ENCODE measurements at regions not wholly inside any gene's neighbourhood (a gene's known extent, or its start where the extent isn't known, plus 50 kb on each side); places are given as distances from the start of the nearest gene placed in this dataset.

DNA sequence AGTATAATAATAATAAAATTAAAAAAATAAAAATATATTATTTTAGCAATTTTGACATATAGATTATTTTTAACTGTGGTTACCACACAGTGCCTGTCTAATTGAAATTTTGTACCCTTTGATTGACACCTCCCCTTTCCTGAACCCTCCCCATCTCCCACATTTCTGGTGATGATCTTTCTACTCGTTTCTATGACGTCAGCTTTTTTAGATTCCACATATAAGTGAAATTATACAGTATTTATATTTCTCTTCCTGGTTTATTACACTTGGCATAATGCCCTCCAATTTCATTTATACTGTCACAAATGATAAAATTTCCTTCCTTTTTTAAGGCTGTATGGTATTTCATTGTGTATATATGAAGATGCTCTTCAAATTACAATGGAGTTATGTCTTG, 258.1 kb upstream of the PTCHD4 start:
- Mint-ChIP-seq H3K27me3 (no peaks in the 10 kb centered on the region), H3K4me1 (no peaks in the 10 kb centered on the region), H3K36me3 (no peaks in the 10 kb centered on the region), H3K9me3 (peaks cover 0 to 16% (median 10%) of the 10 kb centered on the region in 3 donors), H3K4me3 (no peak overlapping the region), H3K27ac (no peak overlapping the region)
- Histone ChIP-seq H3K9me3 (no peaks in the 10 kb centered on the region), H3K36me3 (ENCODE audit: control insufficient read depth in 2 of 2, extremely low read depth in 1 of 2, insufficient read depth in 1 of 2, low read length in 1 of 2) (no peaks in the 10 kb centered on the region), H3K4me3 (ENCODE audit: control insufficient read depth in 1 of 2, extremely low read depth in 1 of 2, low read length in 1 of 2) (no peak overlapping the region), H3K4me1 (ENCODE audit: control insufficient read depth in 1 of 2, extremely low read depth in 1 of 2, insufficient read depth in 2 of 2, low read length in 2 of 2) (no peaks in the 10 kb centered on the region), H3K27me3 (replicated peaks in 1 of 2; ENCODE audit: control insufficient read depth in 2 of 2, extremely low read depth in 1 of 2, insufficient read depth in 2 of 2, low read length in 1 of 2) (no peaks in the 10 kb centered on the region), H3K27ac (ENCODE audit: low read length) (no peak overlapping the region)
- ATAC-seq (replicated peaks in 1 of 4) (no peak), DNase-seq (no peak)
- WGBS (ENCODE audit: insufficient coverage): no CpG with 5 or more reads among the region's 2 CpGs
- ChIA-PET POLR2A (no interaction called here), CTCF (no interaction called here)

DNA sequence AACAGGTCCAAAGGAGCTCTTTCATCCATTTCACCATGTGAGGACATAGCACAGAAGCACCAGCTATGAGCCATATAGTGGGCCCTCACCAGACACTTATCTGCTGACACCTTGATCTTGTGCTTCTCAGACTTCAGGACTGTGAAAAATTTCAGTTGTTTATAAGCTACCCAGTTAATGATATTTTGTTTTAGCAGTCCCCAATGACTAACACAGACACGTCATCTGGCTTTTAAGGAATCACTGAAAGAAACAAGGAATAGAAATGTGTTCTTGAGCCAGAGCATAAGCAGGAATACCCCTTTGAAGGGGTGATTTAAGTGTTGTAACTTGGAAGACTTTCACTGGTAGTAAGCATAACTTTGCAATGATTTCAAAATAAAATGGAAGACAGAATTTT, 214.7 kb upstream of the PTCHD4 start:
- no peaks in the 10 kb centered on the region for H3K36me3 Mint-ChIP-seq
- Histone ChIP-seq H3K4me1 (ENCODE audit: control insufficient read depth in 1 of 2, extremely low read depth in 1 of 2, insufficient read depth in 2 of 2, low read length in 2 of 2) (no peaks in the 10 kb centered on the region), H3K36me3 (ENCODE audit: control insufficient read depth in 2 of 2, extremely low read depth in 1 of 2, insufficient read depth in 1 of 2, low read length in 1 of 2) (no peaks in the 10 kb centered on the region), H3K27me3 (replicated peaks in 1 of 2; ENCODE audit: control insufficient read depth in 2 of 2, extremely low read depth in 1 of 2, insufficient read depth in 2 of 2, low read length in 1 of 2) (no peaks in the 10 kb centered on the region), H3K27ac (ENCODE audit: low read length) (no peak overlapping the region), H3K9me3 (no peaks in the 10 kb centered on the region), H3K4me3 (ENCODE audit: control insufficient read depth in 1 of 2, extremely low read depth in 1 of 2, low read length in 1 of 2) (no peak overlapping the region)
- ATAC-seq (replicated peaks in 1 of 4): no peak
- ChIA-PET POLR2A (no interaction called here), CTCF (no interaction called here)
- no CpG with 5 or more reads among the region's 1 CpG for WGBS (ENCODE audit: insufficient coverage)
- no peaks in the 10 kb centered on the region for H3K4me1 Mint-ChIP-seq
- no peak overlapping the region for H3K27ac Mint-ChIP-seq
- H3K9me3 Mint-ChIP-seq: peaks cover 4 to 8% (median 7%) of the 10 kb centered on the region in 3 donors
- no peaks in the 10 kb centered on the region for H3K27me3 Mint-ChIP-seq
- DNase-seq: no peak
- H3K4me3 Mint-ChIP-seq: no peak overlapping the region

DNA sequence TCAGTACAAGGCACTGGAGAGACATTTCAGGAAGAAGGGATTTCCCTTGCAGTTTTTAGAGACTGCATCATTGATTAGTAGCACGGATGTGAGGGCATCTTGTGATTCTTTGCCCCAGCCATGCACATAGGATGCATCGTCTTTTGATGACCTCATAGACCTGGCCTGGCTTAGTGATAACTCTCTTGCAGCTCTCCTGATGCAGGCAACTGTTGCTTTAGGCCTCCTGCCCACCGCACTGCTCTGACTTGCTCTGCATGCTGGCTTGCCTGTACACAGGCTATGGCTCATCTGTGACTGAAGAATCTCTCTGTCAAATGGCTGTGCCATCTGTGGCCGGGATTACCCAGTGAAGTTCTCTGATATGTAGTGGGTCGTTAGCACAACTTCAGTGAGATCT, 207.7 kb upstream of the PTCHD4 start:
- Mint-ChIP-seq H3K27me3 (no peaks in the 10 kb centered on the region), H3K36me3 (no peaks in the 10 kb centered on the region), H3K4me3 (no peak overlapping the region), H3K9me3 (peaks cover 6 to 11% (median 9%) of the 10 kb centered on the region in 3 donors), H3K4me1 (no peaks in the 10 kb centered on the region), H3K27ac (no peak overlapping the region)
- H3K36me3 ChIP-seq (ENCODE audit: control insufficient read depth in 2 of 2, extremely low read depth in 1 of 2, insufficient read depth in 1 of 2, low read length in 1 of 2): no peaks in the 10 kb centered on the region
- no peaks in the 10 kb centered on the region for H3K4me1 ChIP-seq (ENCODE audit: control insufficient read depth in 1 of 2, extremely low read depth in 1 of 2, insufficient read depth in 2 of 2, low read length in 2 of 2)
- no peak overlapping the region for H3K4me3 ChIP-seq (ENCODE audit: control insufficient read depth in 1 of 2, extremely low read depth in 1 of 2, low read length in 1 of 2)
- 81% methylated on average over 4 of the region's 5 CpGs for whole genome bisulfite sequencing (ENCODE audit: insufficient coverage)
- CTCF ChIA-PET: interaction anchor here in 1 of 2 donors (0.5 kb wide), 1 partner anchor 9 kb away, joined by 4 read pairs; no protein-coding TSS in a partner anchor
- H3K27ac ChIP-seq (ENCODE audit: low read length): no peak overlapping the region
- no peaks in the 10 kb centered on the region for H3K27me3 ChIP-seq (replicated peaks in 1 of 2; ENCODE audit: control insufficient read depth in 2 of 2, extremely low read depth in 1 of 2, insufficient read depth in 2 of 2, low read length in 1 of 2)
- DNase-seq: no peak
- no peaks in the 10 kb centered on the region for H3K9me3 ChIP-seq
- POLR2A ChIA-PET: no interaction called here
- ATAC-seq (replicated peaks in 1 of 4): no peak

- no peak overlapping the region for H3K27ac ChIP-seq (ENCODE audit: low read length)
- ChIA-PET CTCF (no interaction called here), POLR2A (no interaction called here)
- H3K27me3 ChIP-seq (replicated peaks in 1 of 2; ENCODE audit: control insufficient read depth in 2 of 2, extremely low read depth in 1 of 2, insufficient read depth in 2 of 2, low read length in 1 of 2): no peaks in the 10 kb centered on the region
- Mint-ChIP-seq H3K27me3 (no peaks in the 10 kb centered on the region), H3K4me1 (no peaks in the 10 kb centered on the region), H3K9me3 (peaks cover 5 to 18% (median 8%) of the 10 kb centered on the region in 3 donors), H3K27ac (no peak overlapping the region), H3K36me3 (no peaks in the 10 kb centered on the region), H3K4me3 (no peak overlapping the region)
- no peak for DNase-seq
- no peak overlapping the region for H3K4me3 ChIP-seq (ENCODE audit: control insufficient read depth in 1 of 2, extremely low read depth in 1 of 2, low read length in 1 of 2)
- no peak for ATAC-seq (replicated peaks in 1 of 4)
- no CpG with 5 or more reads among the region's 1 CpG for WGBS (ENCODE audit: insufficient coverage)
- no peaks in the 10 kb centered on the region for H3K4me1 ChIP-seq (ENCODE audit: control insufficient read depth in 1 of 2, extremely low read depth in 1 of 2, insufficient read depth in 2 of 2, low read length in 2 of 2)
- no peaks in the 10 kb centered on the region for H3K36me3 ChIP-seq (ENCODE audit: control insufficient read depth in 2 of 2, extremely low read depth in 1 of 2, insufficient read depth in 1 of 2, low read length in 1 of 2)
- H3K9me3 ChIP-seq: no peaks in the 10 kb centered on the region
These were observed 204.9 kb upstream of the PTCHD4 start for GRCh38 chr6:48315915-48316314.

DNA sequence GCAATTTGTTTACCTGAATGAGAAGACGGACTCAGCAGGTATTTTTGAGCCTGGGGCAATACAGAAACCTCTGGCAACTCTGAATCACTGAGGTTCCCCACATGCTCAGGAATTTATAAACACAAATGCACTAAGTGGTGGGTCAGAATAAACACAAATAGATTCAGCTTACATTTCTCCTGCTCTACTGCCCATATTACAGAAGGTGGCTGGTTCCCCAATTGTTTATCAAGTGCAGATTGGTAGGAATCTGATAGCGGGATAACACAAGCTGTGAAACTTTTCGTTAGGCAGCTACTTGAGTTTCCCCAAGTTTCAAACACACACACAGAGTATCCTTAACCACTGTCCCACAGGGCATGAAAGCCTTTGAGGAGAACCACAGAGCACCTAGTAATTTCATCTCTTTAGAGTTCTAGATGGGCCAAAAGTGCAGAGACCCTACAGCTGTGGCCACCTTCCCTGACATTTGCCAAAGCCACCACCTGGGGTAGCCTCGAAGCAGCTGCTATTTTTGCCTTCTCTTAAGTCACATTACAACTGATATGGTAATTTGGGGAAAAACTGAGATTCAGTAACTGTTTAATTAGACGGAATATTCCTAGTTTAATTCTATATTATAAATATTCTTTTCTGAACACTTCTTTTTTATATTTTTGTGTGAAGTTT, 204.2 kb upstream of the PTCHD4 start:
- DNase-seq: no peak
- H3K36me3 ChIP-seq (ENCODE audit: control insufficient read depth in 2 of 2, extremely low read depth in 1 of 2, insufficient read depth in 1 of 2, low read length in 1 of 2): no peaks in the 10 kb centered on the region
- H3K27me3 ChIP-seq (replicated peaks in 1 of 2; ENCODE audit: control insufficient read depth in 2 of 2, extremely low read depth in 1 of 2, insufficient read depth in 2 of 2, low read length in 1 of 2): no peaks in the 10 kb centered on the region
- no peaks in the 10 kb centered on the region for H3K27me3 Mint-ChIP-seq
- no peaks in the 10 kb centered on the region for H3K36me3 Mint-ChIP-seq
- no peaks in the 10 kb centered on the region for H3K9me3 ChIP-seq
- H3K9me3 Mint-ChIP-seq: peaks cover 5 to 18% (median 8%) of the 10 kb centered on the region in 3 donors
- H3K4me3 ChIP-seq (ENCODE audit: control insufficient read depth in 1 of 2, extremely low read depth in 1 of 2, low read length in 1 of 2): no peak overlapping the region
- WGBS (ENCODE audit: insufficient coverage): no CpG with 5 or more reads among the region's 5 CpGs
- H3K4me1 Mint-ChIP-seq: no peaks in the 10 kb centered on the region
- no peak overlapping the region for H3K27ac Mint-ChIP-seq
- no peak for ATAC-seq (replicated peaks in 1 of 4)
- no peaks in the 10 kb centered on the region for H3K4me1 ChIP-seq (ENCODE audit: control insufficient read depth in 1 of 2, extremely low read depth in 1 of 2, insufficient read depth in 2 of 2, low read length in 2 of 2)
- CTCF ChIA-PET: no interaction called here
- H3K27ac ChIP-seq (ENCODE audit: low read length): no peak overlapping the region
- no peak overlapping the region for H3K4me3 Mint-ChIP-seq
- POLR2A ChIA-PET: no interaction called here

DNA sequence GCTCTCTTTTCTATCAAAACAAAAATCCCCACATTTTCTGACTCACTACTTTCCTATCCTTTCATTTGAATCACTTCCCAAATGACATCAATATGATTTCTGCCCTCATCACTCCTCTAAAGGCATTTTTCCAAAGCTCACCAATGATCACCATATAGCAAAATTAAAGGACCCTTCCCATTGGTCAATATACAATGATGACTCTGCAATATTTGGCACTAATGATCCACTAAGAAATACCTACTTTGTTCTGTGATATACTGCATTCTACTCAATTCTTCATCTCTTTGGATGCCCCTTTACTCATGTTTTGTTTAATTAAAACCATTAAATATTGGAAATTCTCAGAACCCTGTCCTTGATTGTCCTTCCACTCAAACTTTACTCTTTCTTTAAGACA, 200.3 kb upstream of the PTCHD4 start:
- DNase-seq (no peak), ATAC-seq (replicated peaks in 1 of 4) (no peak)
- CTCF ChIA-PET: no interaction called here
- no peaks in the 10 kb centered on the region for H3K4me1 Mint-ChIP-seq
- H3K9me3 Mint-ChIP-seq: peaks cover 0 to 12% (median 5%) of the 10 kb centered on the region in 3 donors
- no peak overlapping the region for H3K4me3 Mint-ChIP-seq
- Histone ChIP-seq H3K27me3 (replicated peaks in 1 of 2; ENCODE audit: control insufficient read depth in 2 of 2, extremely low read depth in 1 of 2, insufficient read depth in 2 of 2, low read length in 1 of 2) (no peaks in the 10 kb centered on the region), H3K27ac (ENCODE audit: low read length) (no peak overlapping the region), H3K4me1 (ENCODE audit: control insufficient read depth in 1 of 2, extremely low read depth in 1 of 2, insufficient read depth in 2 of 2, low read length in 2 of 2) (no peaks in the 10 kb centered on the region), H3K36me3 (ENCODE audit: control insufficient read depth in 2 of 2, extremely low read depth in 1 of 2, insufficient read depth in 1 of 2, low read length in 1 of 2) (no peaks in the 10 kb centered on the region), H3K9me3 (no peaks in the 10 kb centered on the region), H3K4me3 (ENCODE audit: control insufficient read depth in 1 of 2, extremely low read depth in 1 of 2, low read length in 1 of 2) (no peak overlapping the region)
- POLR2A ChIA-PET: no interaction called here
- H3K36me3 Mint-ChIP-seq: no peaks in the 10 kb centered on the region
- H3K27me3 Mint-ChIP-seq: no peaks in the 10 kb centered on the region
- no peak overlapping the region for H3K27ac Mint-ChIP-seq

DNA sequence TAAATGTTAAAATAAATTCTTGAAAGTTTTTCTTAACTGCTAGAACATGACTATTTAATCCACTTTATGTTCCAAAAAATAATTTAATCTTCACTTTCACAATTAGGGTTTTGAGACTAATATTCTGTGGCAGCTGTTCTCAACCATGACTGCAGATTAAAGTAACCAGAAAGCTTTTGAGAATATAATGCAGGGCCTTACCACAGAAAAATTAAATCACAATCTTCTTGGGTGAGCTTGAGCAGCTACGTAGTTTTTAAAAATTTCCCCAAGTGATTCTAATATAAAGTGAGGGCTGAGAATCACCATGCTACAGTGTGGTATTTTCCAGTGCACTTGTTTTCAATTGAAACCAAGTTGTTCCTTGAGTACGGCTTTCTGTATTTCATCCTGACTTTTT, 196.6 kb upstream of the PTCHD4 start:
- H3K9me3 Mint-ChIP-seq: peaks cover 7 to 17% (median 10%) of the 10 kb centered on the region in 3 donors
- no CpG with 5 or more reads among the region's 2 CpGs for WGBS (ENCODE audit: insufficient coverage)
- POLR2A ChIA-PET: no interaction called here

More for the DNA sequence above, 196.6 kb upstream of the PTCHD4 start:
- no peak for ATAC-seq (replicated peaks in 1 of 4)
- H3K27ac ChIP-seq (ENCODE audit: low read length): no peak overlapping the region
- Mint-ChIP-seq H3K4me3 (no peak overlapping the region), H3K36me3 (no peaks in the 10 kb centered on the region), H3K4me1 (no peaks in the 10 kb centered on the region), H3K27me3 (no peaks in the 10 kb centered on the region), H3K27ac (no peak overlapping the region)
- H3K4me3 ChIP-seq (ENCODE audit: control insufficient read depth in 1 of 2, extremely low read depth in 1 of 2, low read length in 1 of 2): no peak overlapping the region
- no peak for DNase-seq
- peaks cover 3% of the 10 kb centered on the region for H3K9me3 ChIP-seq
- H3K4me1 ChIP-seq (ENCODE audit: control insufficient read depth in 1 of 2, extremely low read depth in 1 of 2, insufficient read depth in 2 of 2, low read length in 2 of 2): no peaks in the 10 kb centered on the region
- CTCF ChIA-PET: no interaction called here
- H3K36me3 ChIP-seq (ENCODE audit: control insufficient read depth in 2 of 2, extremely low read depth in 1 of 2, insufficient read depth in 1 of 2, low read length in 1 of 2): no peaks in the 10 kb centered on the region
- H3K27me3 ChIP-seq (replicated peaks in 1 of 2; ENCODE audit: control insufficient read depth in 2 of 2, extremely low read depth in 1 of 2, insufficient read depth in 2 of 2, low read length in 1 of 2): no peaks in the 10 kb centered on the region
